Retinal pigment epithelial cell (primary cell): ENCODE measurements at regions not wholly inside any gene's neighbourhood (a gene's known extent, or its start where the extent isn't known, plus 50 kb on each side); places are given as distances from the start of the nearest gene placed in this dataset.
"Not testable (repeated sequence)": the region's sequence is repeated elsewhere in the genome, so short reads cannot be mapped to it uniquely, and the experiment has no call there.

Source experiments
- DNase-seq: peaks from one replicate; pipeline ENCODE4 v3.0.0-alpha.2; 2010; ENCODE audit warnings: low read depth
- H3K4me3 ChIP-seq: 2 replicates; pipeline ENCODE4 v1.5.1; 2011; ENCODE audit warnings: mild to moderate bottlenecking, low read length, control low read depth, moderate library complexity
- TF ChIP-seq, protein P1 (sequence below): conservative IDR thresholded peaks from 2 replicates; pipeline ENCODE4 v1.5.1; 2011; ENCODE audit warnings: low read depth, low read length, control low read depth, inconsistent platforms

- TF ChIP-seq, protein P1, sequence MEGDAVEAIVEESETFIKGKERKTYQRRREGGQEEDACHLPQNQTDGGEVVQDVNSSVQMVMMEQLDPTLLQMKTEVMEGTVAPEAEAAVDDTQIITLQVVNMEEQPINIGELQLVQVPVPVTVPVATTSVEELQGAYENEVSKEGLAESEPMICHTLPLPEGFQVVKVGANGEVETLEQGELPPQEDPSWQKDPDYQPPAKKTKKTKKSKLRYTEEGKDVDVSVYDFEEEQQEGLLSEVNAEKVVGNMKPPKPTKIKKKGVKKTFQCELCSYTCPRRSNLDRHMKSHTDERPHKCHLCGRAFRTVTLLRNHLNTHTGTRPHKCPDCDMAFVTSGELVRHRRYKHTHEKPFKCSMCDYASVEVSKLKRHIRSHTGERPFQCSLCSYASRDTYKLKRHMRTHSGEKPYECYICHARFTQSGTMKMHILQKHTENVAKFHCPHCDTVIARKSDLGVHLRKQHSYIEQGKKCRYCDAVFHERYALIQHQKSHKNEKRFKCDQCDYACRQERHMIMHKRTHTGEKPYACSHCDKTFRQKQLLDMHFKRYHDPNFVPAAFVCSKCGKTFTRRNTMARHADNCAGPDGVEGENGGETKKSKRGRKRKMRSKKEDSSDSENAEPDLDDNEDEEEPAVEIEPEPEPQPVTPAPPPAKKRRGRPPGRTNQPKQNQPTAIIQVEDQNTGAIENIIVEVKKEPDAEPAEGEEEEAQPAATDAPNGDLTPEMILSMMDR = no peak
- DNase-seq = no peak
- H3K4me3 ChIP-seq = no peak overlapping the region
These were observed 163.5 kb downstream of the GOLGA6L4 start for GRCh38 chr15:84398763-84399701.

- no peak for DNase-seq
- H3K4me3 ChIP-seq = no peak overlapping the region
- TF ChIP-seq, protein P1 = no peak
These were observed 164.6 kb downstream of the GOLGA6L4 start for GRCh38 chr15:84400017-84400740.

DNA sequence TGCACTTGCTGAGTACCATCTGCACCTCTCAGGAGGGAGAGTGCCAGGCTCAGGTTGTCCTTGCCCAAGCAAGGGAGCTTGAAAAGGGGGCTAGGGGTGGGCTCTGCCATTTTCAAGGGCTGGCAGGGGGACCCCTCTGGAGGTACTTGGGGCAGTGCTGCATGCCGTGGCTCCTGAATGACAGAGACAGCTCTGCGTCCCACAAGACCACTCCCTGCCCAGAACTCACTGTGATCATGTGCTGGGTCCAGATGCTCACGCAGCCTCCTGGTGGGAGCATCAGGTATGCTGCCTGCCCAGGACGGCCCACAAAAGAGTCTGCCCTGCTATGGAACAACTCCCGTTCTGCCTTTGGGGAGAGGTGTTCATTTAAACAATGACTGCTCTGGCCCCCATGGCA lies 165.2 kb downstream of the GOLGA6L4 start:
- TF ChIP-seq, protein P1 = no peak
- DNase-seq = no peak
- no peak overlapping the region for H3K4me3 ChIP-seq

DNA sequence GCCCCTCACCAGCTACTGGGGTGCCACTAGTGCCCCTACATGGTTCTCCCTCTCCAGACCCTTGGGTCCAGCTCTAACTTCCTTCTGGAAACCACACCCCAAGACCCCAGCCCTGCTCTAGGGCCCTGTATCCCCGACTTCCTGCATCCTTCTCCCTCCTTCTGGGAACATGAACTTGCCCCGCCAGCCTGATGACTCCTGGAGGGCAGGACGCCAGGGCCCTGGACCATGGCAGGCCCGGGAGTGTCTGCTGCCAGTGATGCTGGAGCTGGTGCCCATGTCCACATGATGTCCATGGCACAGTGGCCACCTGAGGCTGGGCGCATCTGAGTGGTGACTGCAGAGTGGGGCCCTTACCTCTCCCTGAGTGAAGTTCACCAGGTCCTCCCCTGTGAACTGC lies 165.9 kb downstream of the GOLGA6L4 start:
- H3K4me3 ChIP-seq, DNase-seq: not testable (repeated sequence)

DNA sequence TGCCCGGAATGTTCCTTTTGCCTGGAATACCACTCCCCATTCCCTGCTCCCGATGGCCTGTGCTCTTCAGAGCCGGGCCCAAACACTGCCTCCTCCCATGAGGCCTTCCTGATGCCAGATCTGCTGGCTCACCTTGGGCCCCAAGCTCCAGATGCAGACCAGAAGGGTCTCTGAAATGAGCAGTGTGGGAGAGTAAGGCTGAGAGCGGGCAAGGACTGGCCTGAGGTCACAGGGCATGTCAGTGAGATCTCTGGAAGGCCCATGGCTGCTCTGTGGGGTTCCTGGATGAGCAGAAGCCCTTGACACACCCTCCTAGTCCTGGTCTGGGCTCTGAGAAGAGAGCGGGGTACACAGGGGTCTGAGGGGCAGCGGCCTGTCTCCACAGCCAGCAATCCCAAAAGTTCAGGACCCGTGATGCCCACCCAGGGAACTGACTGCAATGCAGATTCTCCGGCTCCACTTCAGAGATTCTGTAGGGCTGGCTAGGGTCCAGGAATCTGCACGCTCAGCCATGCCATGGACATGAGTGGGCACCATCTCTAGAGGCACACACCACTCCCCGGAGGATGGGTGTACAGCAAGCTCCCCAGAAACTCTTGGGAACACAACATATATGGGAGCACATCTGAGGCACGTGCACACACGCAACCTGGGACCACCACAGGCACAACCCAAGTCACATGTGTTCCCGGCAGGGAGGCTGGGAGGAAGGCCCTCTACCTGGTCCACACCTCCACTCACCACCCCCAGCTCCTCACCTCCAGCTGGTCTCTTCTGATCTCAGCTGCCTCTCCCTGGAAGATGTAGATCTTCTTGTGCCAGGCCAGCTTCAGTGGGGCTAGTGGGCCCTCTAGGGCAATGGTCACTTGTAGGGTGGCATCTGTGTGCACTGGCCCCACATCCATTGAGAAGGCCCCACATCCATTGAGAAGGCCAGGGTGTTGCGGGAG lies 166.6 kb downstream of the GOLGA6L4 start:
- not testable (repeated sequence) for DNase-seq

DNA sequence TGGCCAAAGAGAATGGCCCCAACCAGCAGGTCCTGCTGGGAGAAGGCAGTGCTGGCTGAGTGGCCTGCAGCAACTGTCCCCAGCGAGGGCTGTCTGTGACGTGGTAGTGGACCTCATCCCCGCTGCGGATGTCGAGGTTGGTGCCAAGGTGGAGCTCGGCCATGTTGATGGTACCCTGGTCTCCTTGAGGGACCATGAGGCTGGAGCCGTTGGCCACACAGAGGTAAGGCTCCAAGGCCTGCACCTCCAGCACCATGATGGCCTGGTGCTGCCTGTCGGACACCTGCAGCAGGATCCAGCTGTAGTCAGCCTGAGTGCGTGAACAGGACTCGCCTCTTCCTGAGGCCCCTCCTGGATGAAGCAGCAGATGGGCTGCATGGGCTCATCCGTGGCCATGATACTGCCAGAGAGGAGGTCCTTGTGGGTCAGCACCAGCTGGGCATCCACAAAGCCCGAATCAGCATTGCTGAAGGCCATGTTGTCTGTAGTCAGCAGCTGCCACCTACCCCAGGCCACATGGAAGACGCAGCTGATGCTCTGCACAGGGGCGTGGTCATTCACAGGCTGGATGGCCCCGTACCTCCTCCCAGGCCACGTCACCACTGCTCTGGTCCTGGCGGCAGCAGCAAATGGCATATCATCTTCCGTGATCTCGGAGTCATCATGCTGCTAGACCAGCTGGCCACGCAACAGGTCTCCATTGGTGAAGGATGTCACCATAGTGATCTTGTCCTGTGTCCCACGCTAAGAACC lies 167.5 kb downstream of the GOLGA6L4 start:
- TF ChIP-seq, protein P1 = no peak
- DNase-seq = no peak
- no peak overlapping the region for H3K4me3 ChIP-seq

More for the DNA sequence above, 166.6 kb downstream of the GOLGA6L4 start:
- H3K4me3 ChIP-seq = not testable (repeated sequence)

DNA sequence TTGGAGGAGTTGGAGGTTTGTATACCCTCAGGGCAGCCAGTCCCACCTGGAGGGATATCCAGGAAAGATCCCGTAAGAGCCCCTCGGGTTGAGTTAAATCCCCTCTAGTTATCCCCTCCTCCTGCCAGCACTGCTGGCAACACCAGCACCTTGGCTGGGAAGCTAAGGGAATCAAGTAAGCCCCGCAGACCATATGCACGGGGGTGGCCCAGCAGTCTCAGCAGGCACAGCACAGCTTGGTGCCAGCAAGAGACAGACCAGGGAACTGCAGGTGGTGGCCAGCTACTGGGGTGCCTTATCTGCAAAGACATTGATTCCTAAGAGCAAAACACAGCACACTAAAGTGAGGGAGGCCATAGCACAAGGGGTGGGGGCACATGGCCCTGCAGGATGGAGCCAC lies 173.8 kb downstream of the GOLGA6L4 start:
- DNase-seq, H3K4me3 ChIP-seq: not testable (repeated sequence)

DNA sequence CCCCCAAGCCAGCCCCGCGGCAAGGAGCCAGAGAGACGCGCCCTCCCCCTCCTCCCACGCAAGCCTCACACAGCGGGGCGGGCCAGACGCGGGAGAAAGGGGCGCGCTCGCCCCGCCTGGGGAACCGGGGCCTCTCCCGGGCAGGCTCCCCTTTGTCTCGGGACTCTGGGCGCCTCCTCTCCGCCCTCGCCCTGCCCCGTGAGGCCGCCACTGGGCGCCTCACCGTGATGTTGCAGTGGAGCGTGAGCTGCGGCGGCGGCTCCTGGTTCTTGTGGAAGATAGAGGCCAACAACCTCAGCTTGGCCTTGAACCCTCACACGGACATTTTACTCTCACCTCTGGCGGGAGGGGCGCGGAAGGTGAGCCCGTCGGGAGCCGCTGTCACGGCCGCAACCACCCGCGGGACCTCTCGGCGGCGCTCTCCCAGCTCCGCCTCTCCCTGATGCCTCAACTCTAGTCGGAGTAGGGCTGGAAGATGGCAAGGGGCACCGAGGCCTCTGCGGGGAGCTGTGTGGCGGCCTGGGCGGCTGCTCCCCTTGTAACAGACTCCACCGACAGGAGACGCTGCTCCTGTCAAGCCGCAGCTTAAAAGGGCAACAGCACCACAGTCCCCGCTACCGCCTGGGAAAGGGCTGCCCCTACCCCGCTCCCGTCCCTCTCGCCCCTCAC lies 179.2 kb upstream of the ZSCAN2 start:
- not testable (repeated sequence) for H3K4me3 ChIP-seq, DNase-seq

DNA sequence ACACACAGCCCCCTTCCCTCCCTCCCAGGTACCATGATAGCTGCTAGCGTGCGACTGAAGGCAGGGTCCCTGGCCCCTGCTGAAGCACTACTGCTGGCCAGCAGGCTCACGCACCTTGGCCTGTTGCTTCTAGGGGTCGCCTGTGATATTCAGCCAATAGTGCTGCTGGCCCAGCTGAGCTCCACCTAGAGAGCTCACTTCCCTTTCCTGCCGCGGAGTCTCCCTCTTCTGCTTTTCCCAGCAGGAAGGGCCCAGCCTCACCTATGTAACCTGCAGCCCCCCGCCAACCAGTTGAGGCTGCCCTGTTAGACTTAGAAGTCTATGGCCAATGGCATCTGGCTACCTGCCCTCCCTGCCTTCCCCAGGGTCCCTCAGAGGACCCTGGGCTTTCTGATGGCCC lies 175.5 kb upstream of the ZSCAN2 start:
- DNase-seq, H3K4me3 ChIP-seq: not testable (repeated sequence)

GRCh38 chr15:84473305-84473877 lies 127.4 kb upstream of the ZSCAN2 start:
- not testable (repeated sequence) for H3K4me3 ChIP-seq, DNase-seq

GRCh38 chr15:84476364-84477033 lies 124.3 kb upstream of the ZSCAN2 start:
- not testable (repeated sequence) for H3K4me3 ChIP-seq

GRCh38 chr15:84477550-84477949 lies 123.3 kb upstream of the ZSCAN2 start:
- not testable (repeated sequence) for DNase-seq, H3K4me3 ChIP-seq

More at GRCh38 chr15:84476364-84477033, 124.3 kb upstream of the ZSCAN2 start:
- DNase-seq = not testable (repeated sequence)
